Ishikawa (cell line): ENCODE measurements at regions not wholly inside any gene's neighbourhood (a gene's known extent, or its start where the extent isn't known, plus 50 kb on each side); places are given as distances from the start of the nearest gene placed in this dataset.

Experiments used
- CEBPB ChIP-seq: IDR thresholded peaks from 2 replicates; pipeline ENCODE4 v1.6.1; 2012
- EGR1 ChIP-seq: IDR thresholded peaks from 2 replicates; pipeline ENCODE4 v1.6.1; 2012
- EP300 ChIP-seq: IDR thresholded peaks from 2 replicates; pipeline ENCODE4 v1.6.1; 2012; ENCODE audit warnings: borderline replicate concordance
- NFIC ChIP-seq: IDR thresholded peaks from 2 replicates; pipeline ENCODE4 v1.6.1; 2012
- RAD21 ChIP-seq: IDR thresholded peaks from 2 replicates; pipeline ENCODE4 v1.6.1; 2012; ENCODE audit warnings: low read depth
- TAF1 ChIP-seq: IDR thresholded peaks from 2 replicates; pipeline ENCODE4 v1.6.1; 2012; ENCODE audit warnings: low read depth, mild to moderate bottlenecking
- TF ChIP-seq, protein P1 (sequence below): IDR thresholded peaks from 2 replicates; pipeline ENCODE4 v1.6.1; 2012; ENCODE audit warnings: low read depth, mild to moderate bottlenecking
- TF ChIP-seq, protein P2 (sequence below): IDR thresholded peaks from 2 replicates; pipeline ENCODE4 v1.6.1; 2012

DNA sequence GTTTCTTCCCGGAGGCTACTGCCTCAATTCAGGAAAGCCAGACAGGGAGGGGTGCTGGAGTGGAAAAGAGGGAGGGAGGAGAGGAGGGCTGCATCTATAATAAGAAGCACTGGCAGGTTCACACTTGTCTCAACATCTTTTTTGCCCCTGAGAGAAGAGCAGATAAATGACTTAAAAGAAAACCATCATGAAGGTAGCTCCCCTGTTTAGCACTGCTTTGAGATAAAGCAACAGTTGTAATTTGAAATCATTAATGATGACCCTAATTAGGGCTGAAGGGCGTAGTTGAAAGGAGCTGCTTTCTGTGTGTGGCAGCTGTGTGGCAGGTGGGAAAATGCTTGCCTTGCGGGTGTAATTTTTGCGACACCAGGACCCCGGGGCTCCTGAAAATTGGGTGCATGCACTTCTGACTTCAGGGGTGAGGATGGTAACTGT, 222.8 kb upstream of the IL12A start:
- TF ChIP-seq EP300 (no peak), RAD21 (no peak), TAF1 (no peak), CEBPB (no peak), EGR1 (no peak), NFIC (no peak)
- TF ChIP-seq, protein P1, sequence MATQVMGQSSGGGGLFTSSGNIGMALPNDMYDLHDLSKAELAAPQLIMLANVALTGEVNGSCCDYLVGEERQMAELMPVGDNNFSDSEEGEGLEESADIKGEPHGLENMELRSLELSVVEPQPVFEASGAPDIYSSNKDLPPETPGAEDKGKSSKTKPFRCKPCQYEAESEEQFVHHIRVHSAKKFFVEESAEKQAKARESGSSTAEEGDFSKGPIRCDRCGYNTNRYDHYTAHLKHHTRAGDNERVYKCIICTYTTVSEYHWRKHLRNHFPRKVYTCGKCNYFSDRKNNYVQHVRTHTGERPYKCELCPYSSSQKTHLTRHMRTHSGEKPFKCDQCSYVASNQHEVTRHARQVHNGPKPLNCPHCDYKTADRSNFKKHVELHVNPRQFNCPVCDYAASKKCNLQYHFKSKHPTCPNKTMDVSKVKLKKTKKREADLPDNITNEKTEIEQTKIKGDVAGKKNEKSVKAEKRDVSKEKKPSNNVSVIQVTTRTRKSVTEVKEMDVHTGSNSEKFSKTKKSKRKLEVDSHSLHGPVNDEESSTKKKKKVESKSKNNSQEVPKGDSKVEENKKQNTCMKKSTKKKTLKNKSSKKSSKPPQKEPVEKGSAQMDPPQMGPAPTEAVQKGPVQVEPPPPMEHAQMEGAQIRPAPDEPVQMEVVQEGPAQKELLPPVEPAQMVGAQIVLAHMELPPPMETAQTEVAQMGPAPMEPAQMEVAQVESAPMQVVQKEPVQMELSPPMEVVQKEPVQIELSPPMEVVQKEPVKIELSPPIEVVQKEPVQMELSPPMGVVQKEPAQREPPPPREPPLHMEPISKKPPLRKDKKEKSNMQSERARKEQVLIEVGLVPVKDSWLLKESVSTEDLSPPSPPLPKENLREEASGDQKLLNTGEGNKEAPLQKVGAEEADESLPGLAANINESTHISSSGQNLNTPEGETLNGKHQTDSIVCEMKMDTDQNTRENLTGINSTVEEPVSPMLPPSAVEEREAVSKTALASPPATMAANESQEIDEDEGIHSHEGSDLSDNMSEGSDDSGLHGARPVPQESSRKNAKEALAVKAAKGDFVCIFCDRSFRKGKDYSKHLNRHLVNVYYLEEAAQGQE, result no peak
- TF ChIP-seq, protein P2, sequence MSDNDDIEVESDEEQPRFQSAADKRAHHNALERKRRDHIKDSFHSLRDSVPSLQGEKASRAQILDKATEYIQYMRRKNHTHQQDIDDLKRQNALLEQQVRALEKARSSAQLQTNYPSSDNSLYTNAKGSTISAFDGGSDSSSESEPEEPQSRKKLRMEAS, result no peak
